Left colon (tissue), 2 donors: ENCODE measurements at regions not wholly inside any gene's neighbourhood (a gene's known extent, or its start where the extent isn't known, plus 50 kb on each side); places are given as distances from the start of the nearest gene placed in this dataset.
A peak's percentile ranks its signal among the peaks of the same experiment; 100 is the strongest.
"Not testable (repeated sequence)": the region's sequence is repeated elsewhere in the genome, so short reads cannot be mapped to it uniquely, and the experiment has no call there.

ENCODE experiments used
- ATAC-seq: fragments of 200-7000 bp; cut with Tn5 transposase; one replicate; pipeline ENCODE4 v1.9.1; 2020; ENCODE audit warnings: mild to moderate bottlenecking, moderate library complexity
- DNase-seq, 2 donors: peaks; one replicate each; pipeline ENCODE4 v3.0.0-alpha.2; 2020
- intact Hi-C, 2 donors: fragments of 100-400 bp; cut with DNase I in 1 of 2; cut with micrococcal nuclease in 1 of 2; formaldehyde crosslinking; loops; one replicate each; pipeline versions ENCODE4 v1.11.2 to v1.14.0; 2022; cut with DNase I, micrococcal nuclease
- donor health status: DM: no; HTN: no; CAD: no.
- donor health status: DM: yes; HTN: yes; CAD: no.

- ATAC-seq (no peak), DNase-seq (no peak)
- intact Hi-C loops = no loop called here
Measured at GRCh38 chr21:15119486-15119885, 54.7 kb upstream of the NRIP1 start.

GRCh38 chr21:15121097-15121654 lies 56.4 kb upstream of the NRIP1 start:
- intact Hi-C loops = no loop called here
- no peak for DNase-seq
- ATAC-seq = no peak

DNA sequence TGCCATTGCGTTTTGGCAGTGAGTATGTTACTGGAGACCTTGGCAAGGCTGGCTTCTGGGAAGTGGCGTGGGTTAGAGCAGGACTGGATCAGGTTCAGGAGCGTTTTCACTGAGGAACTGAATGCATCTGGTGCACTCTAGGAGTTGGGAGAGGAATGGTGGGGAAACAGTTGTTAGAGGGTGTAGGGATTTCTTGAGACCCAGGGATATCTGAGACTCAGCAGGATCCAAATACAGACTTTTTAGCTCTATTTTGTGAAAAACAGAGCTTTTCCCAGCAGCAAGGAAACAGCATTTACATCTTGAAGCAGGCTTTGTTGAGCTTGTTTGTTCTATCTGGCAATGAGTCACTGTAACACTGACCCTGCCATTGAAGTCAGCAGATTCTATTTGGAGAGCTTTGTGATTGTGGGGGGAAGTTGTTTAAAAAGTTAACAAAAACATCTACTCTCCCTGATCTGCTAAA lies 56.9 kb upstream of the NRIP1 start:
- intact Hi-C loops = no loop called here
- ATAC-seq (peak; percentile 39), DNase-seq (no peak)

GRCh38 chr21:15122241-15122640 lies 57.4 kb upstream of the NRIP1 start:
- DNase-seq = no peak
- intact Hi-C loops = no loop called here
- no peak for ATAC-seq

DNA sequence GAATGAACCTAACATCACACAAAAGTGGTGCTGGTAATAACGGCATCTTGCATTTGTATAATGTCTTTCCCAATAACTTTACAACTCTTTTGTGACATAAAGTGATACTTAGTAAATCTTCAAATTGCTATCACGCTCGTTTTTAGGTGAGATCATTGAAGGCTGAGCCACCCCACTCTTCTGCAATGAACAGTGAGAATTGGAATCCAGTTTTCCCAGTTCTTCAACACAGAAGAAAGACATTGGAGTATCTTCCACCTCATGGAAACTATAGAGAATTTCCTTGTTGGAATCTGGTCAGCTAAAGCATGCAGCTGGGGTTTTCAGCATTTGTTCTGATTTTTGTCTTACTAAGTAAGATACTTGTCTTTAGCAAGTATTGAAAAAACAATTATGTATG lies 59.9 kb upstream of the NRIP1 start:
- DNase-seq (no peak), ATAC-seq (no peak)
- intact Hi-C loops = no loop called here

DNA sequence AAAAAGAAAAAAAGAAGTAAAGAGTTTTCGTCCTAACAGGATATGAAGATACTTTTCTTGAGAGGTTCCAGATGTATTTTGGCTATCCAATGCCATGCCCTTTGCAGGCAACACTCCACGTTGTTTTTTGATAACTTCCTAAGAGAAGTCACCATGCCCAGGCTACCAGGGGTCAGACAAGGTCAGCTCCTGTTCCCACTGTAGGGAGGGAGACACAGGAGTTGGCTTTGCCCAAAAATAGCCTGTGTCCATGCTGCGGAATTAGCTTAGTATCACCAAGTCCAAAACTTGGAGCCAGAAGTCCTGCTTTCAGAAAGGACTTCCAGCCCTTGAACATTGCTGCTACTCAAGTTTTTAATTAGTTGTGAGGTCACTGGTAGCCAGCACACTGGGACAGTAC lies 62.1 kb upstream of the NRIP1 start:
- intact Hi-C loops = no loop called here
- no peak for DNase-seq
- no peak for ATAC-seq

DNA sequence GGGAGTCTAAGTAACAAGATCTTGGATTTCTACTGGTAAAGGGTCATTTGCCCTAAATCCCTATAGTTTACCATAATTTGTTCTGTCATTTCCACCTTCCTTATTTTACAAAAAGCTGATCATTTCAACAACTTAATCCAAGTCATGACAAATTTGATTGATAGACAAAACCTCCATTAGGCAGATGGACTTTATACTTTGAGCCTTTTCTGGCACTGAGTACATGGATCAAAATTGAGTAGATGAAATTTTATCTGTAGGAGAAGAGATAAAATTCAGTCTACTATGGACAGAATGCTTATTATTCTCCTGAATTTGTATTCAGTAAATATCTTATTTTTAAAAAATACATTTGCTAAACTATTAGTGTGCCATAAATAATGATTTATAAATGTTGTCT lies 62.6 kb upstream of the NRIP1 start:
- DNase-seq (no peak), ATAC-seq (no peak)
- intact Hi-C loops = no loop called here

GRCh38 chr21:15128267-15128666 lies 63.5 kb upstream of the NRIP1 start:
- DNase-seq (no peak), ATAC-seq (peak; percentile 49)
- intact Hi-C loops = no loop called here

DNA sequence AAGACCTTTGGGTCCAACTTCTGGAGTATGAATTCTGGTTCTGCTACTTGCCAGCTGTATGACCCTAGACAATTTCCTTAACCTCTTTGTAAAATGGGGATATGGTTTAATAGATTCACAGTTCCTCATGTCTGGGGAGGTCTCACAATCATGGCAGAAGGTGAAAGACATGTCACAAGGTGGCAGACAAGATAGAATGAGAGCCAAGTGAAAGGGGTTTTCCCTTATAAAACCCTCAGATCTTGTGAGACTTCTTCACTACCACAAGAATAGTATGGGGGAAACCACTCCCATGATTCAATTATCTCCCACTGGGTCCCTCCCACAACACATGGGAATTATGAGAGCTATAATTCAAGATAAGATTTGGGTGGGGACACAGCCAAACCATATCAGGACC lies 63.9 kb upstream of the NRIP1 start:
- intact Hi-C loops, ATAC-seq, DNase-seq: not testable (repeated sequence)

DNA sequence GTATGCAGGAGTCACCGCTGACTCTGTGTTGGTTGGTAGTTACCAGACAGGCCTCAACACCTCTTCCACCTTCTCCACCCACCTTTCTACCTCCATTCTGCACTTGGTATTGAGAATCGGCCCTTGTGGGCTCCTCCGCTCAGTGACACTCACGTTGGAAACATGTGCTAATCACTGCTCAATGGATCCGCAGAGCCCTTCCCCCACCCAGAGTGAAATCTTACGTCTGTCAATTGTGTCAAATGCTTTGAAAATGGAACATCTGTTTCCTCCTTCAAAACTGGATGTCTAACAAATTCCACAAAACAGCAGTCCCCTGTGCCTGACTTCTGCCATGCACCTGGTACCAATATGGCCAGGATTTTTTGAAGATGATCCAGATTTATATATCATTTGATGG lies 65.5 kb upstream of the NRIP1 start:
- no peak for DNase-seq
- intact Hi-C loops = no loop called here
- ATAC-seq = no peak

- ATAC-seq (no peak), DNase-seq (no peak)
- intact Hi-C loops = no loop called here
Measured at GRCh38 chr21:15130751-15131150, 66.0 kb upstream of the NRIP1 start.

GRCh38 chr21:15132781-15133180 lies 68.0 kb upstream of the NRIP1 start:
- DNase-seq (no peak), ATAC-seq (no peak)
- intact Hi-C loops = no loop called here

DNA sequence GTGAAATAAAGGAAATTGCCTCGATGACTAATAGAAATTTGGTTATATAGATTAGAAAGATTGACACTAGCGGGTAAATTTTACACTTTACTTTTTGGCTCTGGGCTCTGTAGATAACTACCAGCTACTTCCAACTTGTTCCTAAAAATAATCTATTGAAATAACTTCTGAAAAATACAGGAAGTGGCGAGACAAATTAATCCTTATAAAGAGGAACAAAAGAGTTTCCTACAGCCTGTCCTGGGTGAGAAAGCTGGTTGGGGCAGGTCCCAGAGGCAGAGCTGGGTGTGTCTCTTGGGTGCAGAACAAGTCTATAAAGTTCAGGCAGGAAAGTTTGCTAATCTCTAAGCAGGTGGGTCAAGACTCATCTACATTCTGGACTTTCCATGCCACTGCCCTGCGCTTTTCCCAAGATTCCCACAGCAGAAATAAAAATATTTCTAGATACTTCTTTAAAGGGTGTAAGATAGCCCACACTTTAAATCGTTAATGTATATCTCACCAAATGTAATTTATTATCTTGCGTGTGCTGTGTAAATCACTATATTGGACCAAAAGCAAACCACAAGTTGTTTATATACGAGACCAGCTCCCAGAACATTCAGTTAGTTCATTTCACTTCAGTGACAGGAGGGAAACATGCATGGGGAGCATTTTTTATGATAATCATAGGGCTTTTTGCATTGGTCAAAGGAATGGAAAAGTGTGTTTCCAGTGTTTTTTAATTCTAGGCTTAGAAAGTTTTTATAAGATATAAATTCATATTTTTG lies 70.1 kb upstream of the NRIP1 start:
- DNase-seq = peak; percentile 57 to 82
- ATAC-seq = peak; percentile 94
- intact Hi-C loops = no loop called here

DNA sequence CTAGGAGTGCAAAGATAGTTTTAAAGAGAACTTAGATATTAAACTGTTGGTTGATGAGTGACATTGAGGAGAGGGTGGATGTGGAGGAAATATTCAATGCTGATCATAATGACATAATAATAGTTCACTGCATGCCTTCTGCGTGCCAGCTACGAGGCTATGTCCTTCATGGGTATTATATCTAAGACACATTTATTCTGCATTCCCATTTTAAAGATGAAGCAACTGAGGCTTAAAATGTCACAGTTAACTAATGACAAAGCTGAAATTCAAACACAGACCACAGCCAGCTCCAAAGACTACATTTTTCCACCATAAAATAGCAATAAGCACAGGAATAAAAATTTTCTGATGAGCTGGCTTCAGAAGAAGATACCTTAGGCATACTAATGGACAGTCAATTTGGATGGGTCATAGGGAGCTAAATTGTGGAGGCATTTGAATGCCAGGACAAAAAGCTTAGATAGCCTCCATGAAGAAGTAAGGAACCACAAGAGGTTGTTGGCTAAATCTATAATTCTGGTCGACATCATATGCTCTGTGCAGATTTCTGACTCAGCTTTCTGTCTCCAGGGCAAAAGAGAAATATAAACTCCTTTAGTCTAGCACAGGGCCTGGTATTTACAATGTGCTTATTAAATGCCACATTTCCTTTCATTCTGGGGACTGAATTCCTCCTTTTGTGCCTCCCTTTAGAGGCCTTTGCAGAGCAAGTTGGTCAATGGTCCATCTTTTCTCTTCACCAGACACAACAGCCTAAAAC lies 71.2 kb upstream of the NRIP1 start:
- no peak for DNase-seq
- ATAC-seq = no peak
- intact Hi-C loops = no loop called here

- DNase-seq (peak; percentile 65 to 68), ATAC-seq (peak; percentile 24)
- intact Hi-C loops = no loop called here
Measured at GRCh38 chr21:15138490-15138889, 73.7 kb upstream of the NRIP1 start.

DNA sequence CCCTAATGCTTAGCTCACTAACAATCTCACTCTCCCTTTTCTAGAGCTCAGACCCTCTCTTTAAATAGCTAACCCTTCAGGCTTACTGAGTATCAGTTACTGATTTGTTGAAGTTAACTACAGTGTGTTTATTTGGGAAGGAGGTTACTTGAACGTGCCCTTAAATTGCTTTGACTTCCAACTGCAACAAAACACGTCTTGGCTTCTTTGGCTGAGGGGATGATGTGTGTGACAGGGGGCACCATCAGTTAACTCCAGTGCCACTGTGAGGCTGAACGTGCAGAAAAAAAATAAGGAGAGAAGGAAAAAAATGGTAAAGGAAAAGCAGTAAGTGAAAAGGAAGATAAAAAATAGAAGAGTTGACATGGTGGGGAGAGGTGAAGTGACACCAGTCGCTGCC lies 75.1 kb upstream of the NRIP1 start:
- ATAC-seq = no peak
- no peak for DNase-seq

GRCh38 chr21:15140321-15141019 lies 75.7 kb upstream of the NRIP1 start:
- peak; percentile 83 to 93 for DNase-seq
- peak; percentile 95 for ATAC-seq
- intact Hi-C loops = no loop called here

More for the DNA sequence above, 75.1 kb upstream of the NRIP1 start:
- intact Hi-C loops = no loop called here

GRCh38 chr21:15141261-15141970 lies 76.6 kb upstream of the NRIP1 start:
- peak; percentile 42 for ATAC-seq
- intact Hi-C loops = no loop called here
- peak; percentile 68 to 71 for DNase-seq

GRCh38 chr21:15144026-15144425 lies 79.2 kb upstream of the NRIP1 start:
- ATAC-seq (no peak), DNase-seq (no peak)
- intact Hi-C loops = no loop called here
